ENCODE measurements at regions not wholly inside any gene's neighbourhood (a gene's known extent, or its start where the extent isn't known, plus 50 kb on each side); places are given as distances from the start of the nearest gene placed in this dataset.

DNA sequence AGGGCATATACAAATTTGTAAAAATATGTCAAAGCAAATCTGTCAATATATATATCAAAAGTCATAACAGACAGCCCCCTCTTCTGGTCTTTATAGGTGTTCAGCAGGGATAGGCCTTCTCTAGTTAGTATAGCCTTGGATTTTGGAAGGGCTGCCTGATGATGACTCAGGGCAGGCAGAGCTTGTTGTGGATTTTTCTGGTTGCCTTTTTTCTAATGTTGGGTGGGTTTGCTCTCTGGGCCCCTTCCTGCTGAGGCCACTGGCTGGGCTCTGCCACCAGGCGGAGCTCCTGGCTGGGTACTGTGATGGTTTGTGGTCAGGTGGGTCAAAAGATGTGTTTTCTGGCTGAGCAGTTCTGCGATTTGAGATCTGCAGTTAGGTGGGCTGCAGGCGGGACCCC lies 294.2 kb downstream of the GRIA2 start:
- Mint-ChIP-seq H3K36me3 (ENCODE audit: low read depth) (no peaks in the 10 kb centered on the region), H3K4me1 (peaks cover 6% of the 10 kb centered on the region), H3K9me3 (no peaks in the 10 kb centered on the region), H3K27ac (ENCODE audit: unreplicated experiment) (no peak overlapping the region), H3K4me3 (no peak overlapping the region), H3K27me3 (ENCODE audit: low read depth) (no peaks in the 10 kb centered on the region)
- DNase-seq (ENCODE audit: low read depth, low spot score) = no peak
- TF ChIP-seq, protein P1, sequence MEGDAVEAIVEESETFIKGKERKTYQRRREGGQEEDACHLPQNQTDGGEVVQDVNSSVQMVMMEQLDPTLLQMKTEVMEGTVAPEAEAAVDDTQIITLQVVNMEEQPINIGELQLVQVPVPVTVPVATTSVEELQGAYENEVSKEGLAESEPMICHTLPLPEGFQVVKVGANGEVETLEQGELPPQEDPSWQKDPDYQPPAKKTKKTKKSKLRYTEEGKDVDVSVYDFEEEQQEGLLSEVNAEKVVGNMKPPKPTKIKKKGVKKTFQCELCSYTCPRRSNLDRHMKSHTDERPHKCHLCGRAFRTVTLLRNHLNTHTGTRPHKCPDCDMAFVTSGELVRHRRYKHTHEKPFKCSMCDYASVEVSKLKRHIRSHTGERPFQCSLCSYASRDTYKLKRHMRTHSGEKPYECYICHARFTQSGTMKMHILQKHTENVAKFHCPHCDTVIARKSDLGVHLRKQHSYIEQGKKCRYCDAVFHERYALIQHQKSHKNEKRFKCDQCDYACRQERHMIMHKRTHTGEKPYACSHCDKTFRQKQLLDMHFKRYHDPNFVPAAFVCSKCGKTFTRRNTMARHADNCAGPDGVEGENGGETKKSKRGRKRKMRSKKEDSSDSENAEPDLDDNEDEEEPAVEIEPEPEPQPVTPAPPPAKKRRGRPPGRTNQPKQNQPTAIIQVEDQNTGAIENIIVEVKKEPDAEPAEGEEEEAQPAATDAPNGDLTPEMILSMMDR (conservative IDR thresholded peaks at IDR 0.05) = peak; percentile 40

- Mint-ChIP-seq H3K27ac (ENCODE audit: unreplicated experiment) (peak overlapping the region; percentile 72), H3K9me3 (no peaks in the 10 kb centered on the region), H3K4me3 (no peak overlapping the region), H3K36me3 (ENCODE audit: low read depth) (no peaks in the 10 kb centered on the region), H3K4me1 (peaks cover 21% of the 10 kb centered on the region), H3K27me3 (ENCODE audit: low read depth) (no peaks in the 10 kb centered on the region)
- DNase-seq (ENCODE audit: low read depth, low spot score) = no peak
- TF ChIP-seq, protein P1 (conservative IDR thresholded peaks at IDR 0.05) = no peak
These were observed 288.8 kb downstream of the GRIA2 start for GRCh38 chr4:157509341-157509740.

- DNase-seq (ENCODE audit: low read depth, low spot score) = no peak
- H3K27ac Mint-ChIP-seq (ENCODE audit: unreplicated experiment) = no peak overlapping the region
- no peak overlapping the region for H3K4me3 Mint-ChIP-seq
- TF ChIP-seq, protein P1 (conservative IDR thresholded peaks at IDR 0.05) = no peak
- H3K27me3 Mint-ChIP-seq (ENCODE audit: low read depth) = no peaks in the 10 kb centered on the region
- H3K36me3 Mint-ChIP-seq (ENCODE audit: low read depth) = no peaks in the 10 kb centered on the region
- H3K9me3 Mint-ChIP-seq = peaks cover 4% of the 10 kb centered on the region
- peaks cover 22% of the 10 kb centered on the region for H3K4me1 Mint-ChIP-seq
These were observed 282.1 kb downstream of the GRIA2 start for GRCh38 chr4:157502656-157503055.

GRCh38 chr4:157459785-157460184 lies 239.3 kb downstream of the GRIA2 start:
- no peak overlapping the region for H3K27ac Mint-ChIP-seq (ENCODE audit: unreplicated experiment)
- no peaks in the 10 kb centered on the region for H3K27me3 Mint-ChIP-seq (ENCODE audit: low read depth)
- H3K4me3 Mint-ChIP-seq = no peak overlapping the region

GRCh38 chr4:157447195-157447594 lies 226.7 kb downstream of the GRIA2 start:
- DNase-seq (ENCODE audit: low read depth, low spot score) = no peak
- H3K9me3 Mint-ChIP-seq = no peaks in the 10 kb centered on the region
- TF ChIP-seq, protein P1 (conservative IDR thresholded peaks at IDR 0.05) = no peak
- no peak overlapping the region for H3K4me3 Mint-ChIP-seq
- H3K4me1 Mint-ChIP-seq = no peaks in the 10 kb centered on the region
- H3K27me3 Mint-ChIP-seq (ENCODE audit: low read depth) = no peaks in the 10 kb centered on the region
- H3K36me3 Mint-ChIP-seq (ENCODE audit: low read depth) = no peaks in the 10 kb centered on the region
- no peak overlapping the region for H3K27ac Mint-ChIP-seq (ENCODE audit: unreplicated experiment)

More at GRCh38 chr4:157459785-157460184, 239.3 kb downstream of the GRIA2 start:
- no peak for DNase-seq (ENCODE audit: low read depth, low spot score)
- H3K9me3 Mint-ChIP-seq = peaks cover 10% of the 10 kb centered on the region
- peaks cover 18% of the 10 kb centered on the region for H3K4me1 Mint-ChIP-seq
- TF ChIP-seq, protein P1 (conservative IDR thresholded peaks at IDR 0.05) = no peak
- H3K36me3 Mint-ChIP-seq (ENCODE audit: low read depth) = no peaks in the 10 kb centered on the region

- no peaks in the 10 kb centered on the region for H3K9me3 Mint-ChIP-seq
- H3K36me3 Mint-ChIP-seq (ENCODE audit: low read depth) = no peaks in the 10 kb centered on the region
- no peaks in the 10 kb centered on the region for H3K4me1 Mint-ChIP-seq
- TF ChIP-seq, protein P1 (conservative IDR thresholded peaks at IDR 0.05) = no peak
- no peak for DNase-seq (ENCODE audit: low read depth, low spot score)
- no peaks in the 10 kb centered on the region for H3K27me3 Mint-ChIP-seq (ENCODE audit: low read depth)
- H3K27ac Mint-ChIP-seq (ENCODE audit: unreplicated experiment) = no peak overlapping the region
- no peak overlapping the region for H3K4me3 Mint-ChIP-seq
These were observed 223.5 kb downstream of the GRIA2 start for GRCh38 chr4:157444014-157444413.
